ENCODE measurements at regions not wholly inside any gene's neighbourhood (a gene's known extent, or its start where the extent isn't known, plus 50 kb on each side); places are given as distances from the start of the nearest gene placed in this dataset.

DNA sequence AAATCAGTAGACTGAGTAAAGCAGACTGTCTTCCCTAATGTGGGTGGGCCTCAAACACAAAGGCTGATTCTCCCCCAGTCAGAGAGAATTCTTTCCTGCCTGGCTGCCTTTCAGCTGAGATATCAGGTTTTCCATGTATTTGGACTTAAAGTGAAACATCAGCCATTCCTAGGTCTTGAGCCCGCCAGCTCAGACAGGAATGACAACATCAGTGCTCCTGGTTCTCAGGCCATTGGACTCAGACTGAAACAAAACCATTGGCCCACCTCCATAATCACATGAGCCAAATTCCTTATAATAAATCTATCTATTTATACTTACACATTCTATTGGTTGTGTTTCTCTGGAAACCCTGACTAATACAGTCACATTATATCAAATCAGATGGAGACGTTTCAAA is 56.7 kb upstream of the CLPB start:
- TF ChIP-seq, protein P1, sequence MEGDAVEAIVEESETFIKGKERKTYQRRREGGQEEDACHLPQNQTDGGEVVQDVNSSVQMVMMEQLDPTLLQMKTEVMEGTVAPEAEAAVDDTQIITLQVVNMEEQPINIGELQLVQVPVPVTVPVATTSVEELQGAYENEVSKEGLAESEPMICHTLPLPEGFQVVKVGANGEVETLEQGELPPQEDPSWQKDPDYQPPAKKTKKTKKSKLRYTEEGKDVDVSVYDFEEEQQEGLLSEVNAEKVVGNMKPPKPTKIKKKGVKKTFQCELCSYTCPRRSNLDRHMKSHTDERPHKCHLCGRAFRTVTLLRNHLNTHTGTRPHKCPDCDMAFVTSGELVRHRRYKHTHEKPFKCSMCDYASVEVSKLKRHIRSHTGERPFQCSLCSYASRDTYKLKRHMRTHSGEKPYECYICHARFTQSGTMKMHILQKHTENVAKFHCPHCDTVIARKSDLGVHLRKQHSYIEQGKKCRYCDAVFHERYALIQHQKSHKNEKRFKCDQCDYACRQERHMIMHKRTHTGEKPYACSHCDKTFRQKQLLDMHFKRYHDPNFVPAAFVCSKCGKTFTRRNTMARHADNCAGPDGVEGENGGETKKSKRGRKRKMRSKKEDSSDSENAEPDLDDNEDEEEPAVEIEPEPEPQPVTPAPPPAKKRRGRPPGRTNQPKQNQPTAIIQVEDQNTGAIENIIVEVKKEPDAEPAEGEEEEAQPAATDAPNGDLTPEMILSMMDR (IDR thresholded peaks at IDR 0.05): no peak
- TF ChIP-seq ZNF219 (CRISPR knock-in tag; IDR thresholded peaks at IDR 0.05; ENCODE audit: borderline replicate concordance) (no peak), ZNF138 (CRISPR knock-in tag; conservative IDR thresholded peaks at IDR 0.05) (no peak), ETV6 (CRISPR knock-in tag; IDR thresholded peaks at IDR 0.05) (no peak), NFYB (CRISPR knock-in tag; conservative IDR thresholded peaks at IDR 0.05; ENCODE audit: low read depth) (no peak), JUN (CRISPR knock-in tag; IDR thresholded peaks at IDR 0.05) (no peak), TP53 (CRISPR knock-in tag; IDR thresholded peaks at IDR 0.05) (no peak), CBFB (CRISPR knock-in tag; IDR thresholded peaks at IDR 0.05; ENCODE audit: low read depth) (no peak), TEAD4 (CRISPR knock-in tag; IDR thresholded peaks at IDR 0.05) (no peak), E2F1 (CRISPR knock-in tag; IDR thresholded peaks at IDR 0.05) (no peak), GABPB1 (CRISPR knock-in tag; IDR thresholded peaks at IDR 0.05) (no peak)
- TF ChIP-seq, protein P2, sequence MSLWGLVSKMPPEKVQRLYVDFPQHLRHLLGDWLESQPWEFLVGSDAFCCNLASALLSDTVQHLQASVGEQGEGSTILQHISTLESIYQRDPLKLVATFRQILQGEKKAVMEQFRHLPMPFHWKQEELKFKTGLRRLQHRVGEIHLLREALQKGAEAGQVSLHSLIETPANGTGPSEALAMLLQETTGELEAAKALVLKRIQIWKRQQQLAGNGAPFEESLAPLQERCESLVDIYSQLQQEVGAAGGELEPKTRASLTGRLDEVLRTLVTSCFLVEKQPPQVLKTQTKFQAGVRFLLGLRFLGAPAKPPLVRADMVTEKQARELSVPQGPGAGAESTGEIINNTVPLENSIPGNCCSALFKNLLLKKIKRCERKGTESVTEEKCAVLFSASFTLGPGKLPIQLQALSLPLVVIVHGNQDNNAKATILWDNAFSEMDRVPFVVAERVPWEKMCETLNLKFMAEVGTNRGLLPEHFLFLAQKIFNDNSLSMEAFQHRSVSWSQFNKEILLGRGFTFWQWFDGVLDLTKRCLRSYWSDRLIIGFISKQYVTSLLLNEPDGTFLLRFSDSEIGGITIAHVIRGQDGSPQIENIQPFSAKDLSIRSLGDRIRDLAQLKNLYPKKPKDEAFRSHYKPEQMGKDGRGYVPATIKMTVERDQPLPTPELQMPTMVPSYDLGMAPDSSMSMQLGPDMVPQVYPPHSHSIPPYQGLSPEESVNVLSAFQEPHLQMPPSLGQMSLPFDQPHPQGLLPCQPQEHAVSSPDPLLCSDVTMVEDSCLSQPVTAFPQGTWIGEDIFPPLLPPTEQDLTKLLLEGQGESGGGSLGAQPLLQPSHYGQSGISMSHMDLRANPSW (CRISPR knock-in tag; conservative IDR thresholded peaks at IDR 0.05; ENCODE audit: low read depth): no peak

All from WTC11 (cell line).